ENCODE measurements at regions not wholly inside any gene's neighbourhood (a gene's known extent, or its start where the extent isn't known, plus 50 kb on each side); places are given as distances from the start of the nearest gene placed in this dataset.
A peak's percentile ranks its signal among the peaks of the same experiment; 100 is the strongest.
"Not testable (repeated sequence)": the region's sequence is repeated elsewhere in the genome, so short reads cannot be mapped to it uniquely, and the experiment has no call there.

DNA sequence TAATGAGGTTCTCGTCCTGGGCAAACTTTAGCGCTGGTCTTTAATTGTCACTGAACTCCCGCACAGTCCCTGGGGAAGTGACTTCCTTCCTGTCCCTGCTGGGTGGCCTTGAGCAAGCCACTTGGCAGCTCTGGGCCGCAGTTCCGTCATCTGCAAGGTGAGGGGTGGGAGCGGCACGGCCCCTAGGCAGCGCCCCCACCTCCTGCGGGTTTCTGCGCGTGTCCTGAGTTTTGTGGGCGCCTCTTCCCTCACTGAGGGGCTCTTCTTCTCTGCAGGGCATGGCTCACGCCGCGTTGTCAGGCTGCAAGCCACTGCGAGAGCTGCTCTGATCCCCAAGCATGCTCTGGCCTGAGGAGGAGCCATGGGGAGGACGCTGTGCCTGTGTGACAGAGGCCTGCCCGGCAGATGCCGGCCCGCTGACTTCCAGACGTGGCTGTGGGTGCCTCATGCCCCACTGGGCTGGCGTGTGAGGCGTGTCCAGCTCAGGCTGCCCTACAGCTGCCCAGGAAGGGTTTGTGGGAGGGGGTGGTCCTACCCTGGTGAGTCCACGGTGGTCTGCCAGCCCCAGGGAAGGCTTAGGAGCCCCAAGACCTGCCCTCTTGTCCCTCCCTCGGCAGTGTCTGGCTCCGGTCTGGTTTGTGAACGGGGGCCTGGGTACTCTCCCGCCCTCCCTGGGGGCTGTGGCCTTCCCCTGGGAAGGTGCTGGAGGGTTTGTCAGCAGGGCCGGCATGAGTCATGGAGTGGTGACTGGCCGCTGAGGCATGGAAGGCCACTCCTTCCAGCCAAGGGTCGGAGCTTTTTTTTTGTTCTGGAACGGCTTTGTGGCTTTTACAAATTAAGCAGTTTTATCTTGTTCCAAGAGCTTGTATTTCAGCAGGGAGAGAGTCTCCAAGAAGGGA, 182.0 kb downstream of the SEC14L1 start:
- DNase-seq, result no peak

GRCh38 chr17:77323413-77324171, 182.8 kb downstream of the SEC14L1 start:
- DNase-seq, result no peak

DNA sequence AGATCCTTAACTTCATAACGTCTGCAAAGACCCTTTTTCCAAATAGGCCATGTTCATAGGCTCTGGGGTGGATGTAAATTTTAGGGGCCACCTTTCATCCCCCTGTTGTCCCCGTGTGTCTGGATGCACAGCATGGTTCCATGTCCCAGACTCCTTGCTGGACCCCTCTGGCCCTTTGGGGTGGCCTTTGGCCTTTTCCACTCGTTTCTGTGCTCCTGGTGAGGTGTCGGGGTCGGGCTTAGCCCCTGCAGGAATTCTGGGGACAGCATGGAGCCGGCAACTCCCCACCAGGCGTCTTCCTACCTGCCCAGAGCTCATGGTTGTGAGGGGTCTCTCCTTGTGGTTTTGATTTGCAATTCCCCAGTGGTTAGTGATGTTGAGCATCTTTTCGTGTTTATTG, 183.5 kb downstream of the SEC14L1 start:
- DNase-seq, result no peak

DNA sequence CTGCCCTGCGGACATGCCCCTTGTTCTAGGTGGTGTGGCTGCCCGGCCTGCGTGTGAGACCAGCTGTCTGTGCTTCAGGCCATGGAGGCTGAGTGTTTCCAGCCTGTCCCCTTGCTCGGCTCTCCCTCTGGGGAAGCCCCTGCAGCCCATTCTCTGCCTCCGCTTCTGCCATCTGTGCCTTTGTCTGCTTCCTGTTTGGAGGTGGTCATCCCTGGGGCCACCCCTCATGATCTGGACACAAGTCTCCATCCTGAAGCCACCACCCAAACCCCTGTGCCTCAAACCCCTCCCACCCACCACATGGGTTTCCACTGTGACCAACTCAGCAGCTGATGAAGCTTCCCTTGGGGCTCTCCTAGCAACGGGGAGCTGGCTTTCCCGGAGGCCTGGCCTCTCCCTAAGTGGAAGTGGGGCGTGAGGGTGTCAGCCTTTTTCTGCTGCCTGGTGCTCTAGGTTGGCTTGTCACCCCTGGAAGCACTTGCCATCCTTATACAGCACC, 184.9 kb downstream of the SEC14L1 start:
- DNase-seq, result no peak

GRCh38 chr17:77326076-77326591, 185.4 kb downstream of the SEC14L1 start:
- no peak for DNase-seq

- no peak for DNase-seq
Measured at GRCh38 chr17:77326636-77327035, 185.9 kb downstream of the SEC14L1 start.

DNA sequence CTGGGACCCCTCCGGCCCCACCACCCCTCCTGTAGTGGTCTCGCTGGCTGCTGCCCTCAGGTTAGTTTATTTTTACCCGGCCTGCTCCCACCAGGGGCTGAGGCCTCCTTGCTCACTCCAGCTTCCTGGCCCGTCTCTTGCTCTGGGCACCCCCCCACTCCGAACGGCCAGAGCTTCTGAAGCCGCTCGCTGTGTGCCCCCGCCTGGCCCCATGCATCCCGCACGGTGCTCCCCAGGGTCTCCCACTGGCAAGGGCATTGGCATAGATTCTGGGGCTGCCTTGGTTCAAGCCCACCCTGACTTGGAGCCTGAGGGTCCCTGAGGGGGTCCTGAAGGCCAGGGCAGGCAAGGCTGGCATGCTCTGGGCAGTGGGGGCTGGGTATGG, 186.4 kb downstream of the SEC14L1 start:
- no peak for DNase-seq

DNA sequence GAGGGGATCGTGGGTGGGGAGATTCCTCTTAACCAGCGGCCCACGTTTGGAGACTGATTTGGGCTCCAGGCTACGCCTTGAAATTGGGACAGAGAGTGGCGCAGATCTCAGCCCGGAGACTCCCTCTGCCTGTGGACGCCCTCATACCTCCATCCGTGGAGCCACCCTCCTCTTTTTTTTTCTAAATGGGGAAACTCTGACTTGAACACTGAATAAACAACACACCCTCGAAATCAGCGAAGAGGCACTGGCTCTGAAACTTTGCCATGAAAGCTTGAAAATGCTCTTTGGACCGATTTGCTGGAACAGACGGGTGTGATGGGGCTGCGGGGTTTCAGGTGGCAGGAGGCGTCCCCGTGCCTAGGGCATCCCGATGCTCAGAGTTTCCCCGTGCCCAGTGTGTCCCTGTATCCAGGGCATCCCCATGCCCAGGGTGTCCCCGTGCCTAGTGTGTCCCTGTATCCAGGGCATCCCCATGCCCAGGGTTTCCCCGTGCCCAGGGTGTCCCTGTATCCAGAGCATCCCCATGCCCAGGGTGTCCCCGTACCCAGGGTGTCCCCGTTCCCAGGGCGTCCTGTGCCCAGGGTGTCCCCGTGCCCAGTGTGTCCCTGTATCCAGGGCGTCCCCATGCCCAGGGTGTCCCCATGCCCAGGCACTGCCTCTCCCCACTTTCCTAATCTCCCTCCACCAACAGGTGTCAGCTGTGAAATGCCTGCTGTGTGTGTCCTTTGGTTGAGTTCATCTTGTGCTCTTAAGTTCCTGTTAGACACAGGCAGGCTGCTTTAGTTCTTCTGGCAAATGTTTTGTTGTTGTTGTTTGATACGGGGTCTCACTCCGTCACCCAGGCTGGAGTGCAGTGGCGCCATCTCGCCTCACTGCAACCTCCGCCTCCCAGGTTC, 187.0 kb downstream of the SEC14L1 start:
- DNase-seq, result no peak

DNA sequence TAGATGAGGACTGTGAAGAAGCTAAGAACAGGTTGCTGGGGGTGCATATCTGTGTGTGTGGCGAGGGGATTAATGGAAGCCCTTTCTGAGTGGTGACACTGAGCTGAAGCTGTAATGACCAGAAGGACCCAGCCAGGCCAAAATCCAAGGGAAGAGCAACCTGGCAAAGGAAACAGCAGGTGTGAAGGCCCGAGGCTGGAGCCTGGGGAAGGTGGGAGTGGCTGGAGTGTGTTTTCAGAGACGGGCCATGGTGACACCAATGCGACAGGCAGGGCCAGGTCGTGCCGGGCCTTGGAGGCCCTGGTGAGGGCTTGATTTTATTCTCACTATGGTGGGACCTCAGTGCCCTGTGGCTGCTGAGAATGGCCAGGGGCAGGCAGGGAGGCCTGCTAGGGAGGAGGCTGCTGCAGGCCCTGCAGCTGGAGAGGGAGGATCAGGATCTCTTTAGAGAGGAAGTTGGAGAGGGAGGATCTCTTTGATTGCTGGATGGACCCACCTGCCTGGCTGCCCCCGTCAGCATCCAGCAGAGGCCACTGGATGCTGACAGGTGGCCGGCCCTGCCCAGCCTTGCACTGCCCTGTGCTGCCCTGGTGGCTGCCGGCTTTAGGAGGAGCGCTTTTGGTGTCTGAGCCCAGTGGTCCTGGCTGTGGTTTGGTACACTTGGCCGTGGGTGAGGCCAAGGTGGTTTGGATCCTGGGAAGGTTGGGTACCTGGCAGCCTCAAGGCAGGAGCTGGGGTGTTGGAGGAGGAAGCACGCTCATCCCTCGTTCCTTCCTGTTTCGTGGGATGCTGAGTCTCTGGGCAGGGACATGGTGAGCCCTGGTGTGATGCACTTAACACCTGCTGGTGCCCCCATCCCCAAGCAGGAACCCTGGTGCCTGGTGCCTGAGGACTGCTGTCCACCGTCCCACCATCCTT, 188.3 kb downstream of the SEC14L1 start:
- DNase-seq, result no peak

GRCh38 chr17:77329741-77330531, 189.2 kb downstream of the SEC14L1 start:
- no peak for DNase-seq

DNA sequence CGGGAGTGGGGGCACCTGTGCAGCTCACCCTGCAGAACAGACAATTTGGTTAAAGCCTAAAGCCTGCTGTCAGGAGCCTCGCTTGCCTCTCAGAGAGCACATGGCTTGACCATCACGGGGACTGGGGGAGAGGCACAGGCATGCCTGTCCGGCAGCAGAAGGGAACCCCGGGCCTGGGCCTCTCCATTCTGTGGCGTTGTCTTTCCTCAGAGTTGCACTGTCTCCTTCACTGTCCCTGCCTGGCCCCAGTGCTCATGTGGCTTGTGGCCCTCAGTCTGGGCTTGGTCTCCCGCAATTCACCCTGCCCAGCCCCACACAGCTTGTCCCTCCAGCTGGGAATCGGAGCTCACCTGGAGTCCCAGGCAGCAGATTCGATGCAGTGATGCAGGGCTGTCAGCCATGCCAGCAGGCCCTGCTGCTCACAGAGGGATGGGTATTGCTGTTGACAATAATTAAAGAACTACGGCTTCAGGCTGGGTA, 189.9 kb downstream of the SEC14L1 start:
- DNase-seq, result no peak

DNA sequence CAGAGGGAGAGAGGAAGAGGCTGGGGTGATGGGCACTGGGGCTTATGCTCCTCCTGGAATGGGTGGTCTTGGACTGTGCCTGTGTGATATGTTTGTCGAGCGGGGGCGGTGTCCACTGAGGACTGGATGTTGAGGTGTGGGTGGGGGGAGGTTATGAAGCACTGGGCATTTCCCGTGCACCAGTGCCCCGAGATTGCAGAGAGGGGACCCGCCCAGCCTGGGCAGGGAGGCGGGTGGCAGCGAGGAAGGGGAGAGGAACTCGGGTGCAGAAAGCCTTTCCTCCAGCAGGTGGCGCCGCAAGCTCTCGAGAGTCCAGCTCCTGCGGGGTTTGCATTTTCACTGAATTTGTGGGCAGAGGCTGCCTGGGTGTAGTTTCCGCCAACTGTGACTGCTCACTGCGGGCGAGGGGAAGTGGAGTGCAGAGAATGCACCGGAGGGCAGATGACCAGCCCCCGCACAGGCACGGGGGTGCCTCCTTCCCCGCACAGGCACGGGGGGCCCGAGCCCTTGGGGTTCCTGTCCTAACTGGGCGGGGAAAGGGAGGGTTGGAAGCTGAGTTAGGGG, 190.6 kb downstream of the SEC14L1 start:
- peak; percentile 70 to 95 for DNase-seq

- no peak for DNase-seq
Measured at GRCh38 chr17:77332034-77332971, 191.5 kb downstream of the SEC14L1 start.

- DNase-seq, result no peak
Measured at GRCh38 chr17:77332981-77333685, 192.4 kb downstream of the SEC14L1 start.

- no peak for DNase-seq
Measured at GRCh38 chr17:77337150-77337549, 196.4 kb downstream of the SEC14L1 start.

GRCh38 chr17:77341069-77341541, 200.3 kb downstream of the SEC14L1 start:
- DNase-seq, result no peak

DNA sequence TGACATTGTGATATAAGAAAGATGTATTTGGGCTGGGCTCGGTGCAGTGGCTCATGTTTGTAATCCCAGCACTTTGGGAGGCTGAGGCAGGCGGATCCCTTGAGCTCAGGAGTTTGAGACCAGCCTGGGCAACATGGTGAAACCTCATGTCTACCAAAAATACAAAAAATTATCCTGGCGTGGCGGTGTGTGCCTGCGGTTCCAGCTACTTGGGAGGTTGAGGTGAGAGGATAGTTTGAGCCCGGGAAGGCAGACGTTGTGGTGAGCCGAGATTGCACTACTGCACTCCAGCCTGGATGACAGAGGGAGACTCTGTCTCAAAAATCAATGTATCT, 201.9 kb downstream of the SEC14L1 start:
- DNase-seq, result not testable (repeated sequence)
